Liver (tissue), 8 donors: ENCODE measurements at regions not wholly inside any gene's neighbourhood (a gene's known extent, or its start where the extent isn't known, plus 50 kb on each side); places are given as distances from the start of the nearest gene placed in this dataset.

Experiments used
- DNase-seq: peaks from one replicate; pipeline ENCODE4 v3.0.0-alpha.2; 2017; ENCODE audit warnings: low spot score
- H3K27ac ChIP-seq, 2 donors: one replicate each; pipeline ENCODE4 v1.7.0; 2013; ENCODE audit warnings: inconsistent platforms in 2 of 2, low read length in 2 of 2, control low read depth in 1 of 2, low read depth in 1 of 2, mild to moderate bottlenecking in 1 of 2
- H3K27me3 ChIP-seq, 4 donors: one replicate each; pipeline versions ENCODE4 v1.6.1 to v1.7.0; 2013; ENCODE audit warnings: low read length in 3 of 4, inconsistent platforms in 1 of 4, mild to moderate bottlenecking in 1 of 4, moderate library complexity in 1 of 4; ENCODE audit not compliant: control insufficient read depth in 4 of 4, insufficient read depth in 4 of 4
- H3K36me3 ChIP-seq, 4 donors: one replicate each; pipeline versions ENCODE4 v1.6.1 to v1.7.0; 2013; ENCODE audit warnings: low read length in 3 of 4, mild to moderate bottlenecking in 3 of 4, low read depth in 1 of 4, moderate library complexity in 1 of 4; ENCODE audit not compliant: control insufficient read depth in 4 of 4, insufficient read depth in 3 of 4
- H3K4me1 ChIP-seq, 4 donors: one replicate each; pipeline versions ENCODE4 v1.6.1 to v1.7.0; 2013; ENCODE audit warnings: low read length in 3 of 4, mild to moderate bottlenecking in 3 of 4, moderate library complexity in 1 of 4; ENCODE audit not compliant: control insufficient read depth in 4 of 4, insufficient read depth in 4 of 4
- H3K4me3 ChIP-seq, 3 donors: one replicate each; pipeline versions ENCODE4 v1.6.1 to v1.7.0; 2013; ENCODE audit warnings: low read length in 3 of 3, control low read depth in 1 of 3, low read depth in 1 of 3, mild to moderate bottlenecking in 1 of 3
- H3K9ac ChIP-seq, 2 donors: one replicate each; pipeline ENCODE4 v1.7.0; 2013; ENCODE audit warnings: low read length in 2 of 2, mild to moderate bottlenecking in 2 of 2, moderate library complexity in 2 of 2, control low read depth in 1 of 2, low read depth in 1 of 2
- H3K9me3 ChIP-seq, 4 donors: one replicate each; pipeline versions ENCODE4 v1.6.1 to v1.7.0; 2013; ENCODE audit warnings: low read length in 3 of 4; ENCODE audit not compliant: control insufficient read depth in 4 of 4
- ATF3 ChIP-seq: IDR thresholded peaks from 2 replicates; pipeline ENCODE4 v1.6.1; 2016; ENCODE audit warnings: antibody characterized with exemption
- CTCF ChIP-seq: fragments of 150-350 bp; IDR thresholded peaks from 2 replicates; pipeline ENCODE4 v1.5.1; 2017; ENCODE audit warnings: improper control_type of control experiment, low read depth, low read length; ENCODE audit not compliant: missing input control
- EGR1 ChIP-seq, 2 donors: IDR thresholded peaks; 2 replicates each; pipeline ENCODE4 v1.6.1; 2016 to 2018; ENCODE audit warnings: antibody characterized with exemption in 2 of 2, low read depth in 2 of 2
- FOXA1 ChIP-seq: IDR thresholded peaks from 2 replicates; pipeline ENCODE4 v1.6.1; 2016; ENCODE audit warnings: antibody characterized with exemption
- FOXA2 ChIP-seq: IDR thresholded peaks from 2 replicates; pipeline ENCODE4 v1.6.1; 2016; ENCODE audit warnings: antibody characterized with exemption
- GABPA ChIP-seq, 2 donors: IDR thresholded peaks in 1 of 2; conservative IDR thresholded peaks in 1 of 2; 2 replicates each; pipeline ENCODE4 v1.6.1; 2016; ENCODE audit warnings: antibody characterized with exemption in 2 of 2, mild to moderate bottlenecking in 1 of 2, moderate library complexity in 1 of 2
- HNF4A ChIP-seq, 2 donors: conservative IDR thresholded peaks; 2 replicates each; pipeline ENCODE4 v1.6.1; 2016; ENCODE audit warnings: antibody characterized with exemption in 2 of 2, mild to moderate bottlenecking in 2 of 2
- HNF4G ChIP-seq: IDR thresholded peaks from 2 replicates; pipeline ENCODE4 v1.6.1; 2016; ENCODE audit warnings: antibody characterized with exemption
- JUND ChIP-seq, 2 donors: IDR thresholded peaks; 2 replicates each; pipeline ENCODE4 v1.6.1; 2016; ENCODE audit warnings: antibody characterized with exemption in 2 of 2
- MAX ChIP-seq: IDR thresholded peaks from 2 replicates; pipeline ENCODE4 v1.6.1; 2016; ENCODE audit warnings: antibody characterized with exemption
- NR2F2 ChIP-seq: IDR thresholded peaks from 2 replicates; pipeline ENCODE4 v1.6.1; 2016; ENCODE audit warnings: antibody characterized with exemption
- RAD21 ChIP-seq, 2 donors: IDR thresholded peaks; 2 replicates each; pipeline ENCODE4 v1.6.1; 2016; ENCODE audit warnings: antibody characterized with exemption in 2 of 2, mild to moderate bottlenecking in 2 of 2
- REST ChIP-seq: IDR thresholded peaks from 2 replicates; pipeline ENCODE4 v1.6.1; 2016; ENCODE audit warnings: antibody characterized with exemption, mild to moderate bottlenecking
- RXRA ChIP-seq, 2 donors: IDR thresholded peaks; 2 replicates each; pipeline ENCODE4 v1.6.1; 2017 to 2018; ENCODE audit warnings: antibody characterized with exemption in 2 of 2, mild to moderate bottlenecking in 1 of 2
- SP1 ChIP-seq: IDR thresholded peaks from 2 replicates; pipeline ENCODE4 v1.6.1; 2018; ENCODE audit warnings: antibody characterized with exemption, mild to moderate bottlenecking
- TAF1 ChIP-seq: conservative IDR thresholded peaks from 2 replicates; pipeline ENCODE4 v1.6.1; 2016; ENCODE audit warnings: antibody characterized with exemption, mild to moderate bottlenecking
- YY1 ChIP-seq: IDR thresholded peaks from 2 replicates; pipeline ENCODE4 v1.6.1; 2016; ENCODE audit warnings: antibody characterized with exemption, mild to moderate bottlenecking
- ZBTB33 ChIP-seq: IDR thresholded peaks from 2 replicates; pipeline ENCODE4 v1.6.1; 2016; ENCODE audit warnings: antibody characterized with exemption
- WGBS: extraction: QIAGEN DNeasy Blood & Tissue Kit; methylation state at CpG from one replicate; pipeline ENCODE4 v1.1.7; 2013; 5-methylcytosine and 5-hydroxymethylcytosine counted together
- donor health status: healthy.
- donor health status: healthy.
- donor health status: healthy.
- donor health status: healthy.
- donor health status: healthy.

GRCh38 chr6:33892581-33893346, 89.0 kb upstream of the MLN start:
- TF ChIP-seq RAD21 (IDR thresholded peaks at IDR 0.05) = no peak
- TF ChIP-seq MAX = no peak
- TF ChIP-seq NR2F2 = no peak
- TF ChIP-seq ZBTB33 = no peak
- TF ChIP-seq CTCF = no peak
- TF ChIP-seq YY1 = no peak
- TF ChIP-seq GABPA (IDR thresholded peaks at IDR 0.05 in 1 of 2, conservative IDR thresholded peaks at IDR 0.05 in 1 of 2) = no peak
- no peak for TF ChIP-seq SP1
- no peak for TF ChIP-seq TAF1
- no peak for TF ChIP-seq HNF4G
- TF ChIP-seq FOXA1 = no peak
- TF ChIP-seq EGR1 (IDR thresholded peaks at IDR 0.05; ENCODE audit: low read depth in 2 of 2) = no peak
- TF ChIP-seq JUND (IDR thresholded peaks at IDR 0.05) = no peak
- TF ChIP-seq FOXA2 = no peak
- no peak for TF ChIP-seq RXRA (IDR thresholded peaks at IDR 0.05)
- TF ChIP-seq REST = no peak
- no peak for TF ChIP-seq HNF4A (conservative IDR thresholded peaks at IDR 0.05)
- no peak for TF ChIP-seq ATF3
- Histone ChIP-seq H3K27ac (no peak overlapping the region), H3K9ac (no peak overlapping the region), H3K9me3 (no peaks in the 10 kb centered on the region), H3K4me1 (no peaks in the 10 kb centered on the region), H3K36me3 (no peaks in the 10 kb centered on the region), H3K27me3 (no peaks in the 10 kb centered on the region), H3K4me3 (no peak overlapping the region)
- no peak for DNase-seq
- WGBS = 93% methylated on average over 47 of the region's 47 CpGs
